Skeletal muscle satellite cell (primary cell): ENCODE measurements at regions not wholly inside any gene's neighbourhood (a gene's known extent, or its start where the extent isn't known, plus 50 kb on each side); places are given as distances from the start of the nearest gene placed in this dataset.
A peak's percentile ranks its signal among the peaks of the same experiment; 100 is the strongest.

ENCODE experiments used
- H3K27me3 ChIP-seq: 2 replicates; pipeline ENCODE4 v1.7.0; 2013; ENCODE audit warnings: low read length; ENCODE audit not compliant: control insufficient read depth, insufficient read depth
- H3K36me3 ChIP-seq: 2 replicates; pipeline ENCODE4 v1.7.0; 2013; ENCODE audit warnings: mild to moderate bottlenecking, control low read depth, low read length; ENCODE audit not compliant: insufficient read depth
- H3K4me1 ChIP-seq: 2 replicates; pipeline ENCODE4 v1.7.0; 2013; ENCODE audit warnings: low read length; ENCODE audit not compliant: control insufficient read depth, insufficient read depth
- H3K4me2 ChIP-seq: 2 replicates; pipeline ENCODE4 v1.7.0; 2013; ENCODE audit warnings: mild to moderate bottlenecking, low read length
- H3K4me3 ChIP-seq: 2 replicates; pipeline ENCODE4 v1.7.0; 2013; ENCODE audit warnings: low read length
- H3K9ac ChIP-seq: 2 replicates; pipeline ENCODE4 v1.7.0; 2013; ENCODE audit warnings: mild to moderate bottlenecking, low read depth, low read length, moderate library complexity
- H3K9me3 ChIP-seq: replicated peaks from 2 replicates; pipeline ENCODE4 v1.7.0; 2013; ENCODE audit warnings: mild to moderate bottlenecking, control low read depth, low read length

DNA sequence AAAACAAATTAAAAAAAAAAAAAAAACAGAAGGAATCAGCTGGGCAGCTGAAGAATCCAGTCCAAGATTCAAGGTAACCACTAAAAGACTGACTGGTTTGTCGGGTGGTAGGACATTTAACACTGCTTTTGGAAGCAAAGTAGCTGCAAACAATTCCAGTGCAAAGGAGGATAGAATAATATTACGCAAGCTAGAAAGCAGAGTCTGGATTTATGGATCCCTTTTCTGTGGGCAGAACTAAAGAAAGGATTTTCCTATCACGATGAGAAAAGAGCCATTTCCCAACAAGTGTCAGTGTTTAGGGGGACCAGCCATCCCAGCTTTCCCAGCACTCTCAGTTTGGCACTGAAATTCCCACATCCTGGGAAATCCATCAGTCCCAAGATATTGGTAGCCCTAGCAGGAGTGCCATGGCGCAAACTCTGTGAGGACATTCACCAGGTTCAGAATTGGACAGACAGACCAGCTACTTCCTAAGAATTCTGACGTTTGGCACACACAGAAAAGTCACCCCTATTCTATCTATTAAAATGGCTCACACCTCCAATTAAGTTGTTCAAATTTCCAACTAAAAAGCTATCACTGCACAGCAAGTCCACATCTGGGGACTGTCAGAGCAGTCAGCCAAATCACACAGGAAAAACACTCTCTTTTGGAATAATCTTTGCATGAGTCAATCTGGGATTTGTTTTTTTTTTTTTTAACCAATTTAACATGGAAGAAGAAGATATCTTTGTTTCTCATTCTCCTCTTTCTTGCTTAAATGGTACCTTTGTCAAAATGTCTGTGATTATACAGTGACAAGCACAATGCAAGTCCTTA, 356.8 kb upstream of the ARID1B start:
- Histone ChIP-seq H3K4me1 (peaks cover 7% of the 10 kb centered on the region), H3K9ac (no peak overlapping the region), H3K36me3 (no peaks in the 10 kb centered on the region), H3K4me2 (no peak overlapping the region), H3K27me3 (no peaks in the 10 kb centered on the region), H3K4me3 (no peak overlapping the region), H3K9me3 (no peaks in the 10 kb centered on the region)

DNA sequence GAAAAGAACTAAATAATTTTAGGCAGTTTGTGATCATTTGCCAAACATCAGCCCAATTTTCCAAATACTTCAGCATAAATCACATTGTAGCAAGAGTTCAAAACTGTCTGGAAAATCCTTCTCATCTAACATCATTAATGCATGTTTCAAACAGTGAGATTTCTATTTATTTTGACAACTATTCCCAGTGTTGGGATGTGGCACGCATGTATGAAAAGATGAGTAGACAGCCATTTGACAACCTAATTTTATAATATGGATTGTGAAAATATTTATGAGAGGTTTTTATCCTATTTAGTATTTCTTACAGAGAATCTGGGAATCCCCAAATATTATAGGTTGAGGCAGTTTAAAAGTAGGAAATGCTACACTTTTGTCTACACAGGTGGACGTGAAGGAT, 357.6 kb upstream of the ARID1B start:
- H3K4me3 ChIP-seq = no peak overlapping the region
- H3K4me1 ChIP-seq = no peaks in the 10 kb centered on the region
- no peaks in the 10 kb centered on the region for H3K36me3 ChIP-seq
- H3K9me3 ChIP-seq = no peaks in the 10 kb centered on the region
- no peak overlapping the region for H3K9ac ChIP-seq
- H3K4me2 ChIP-seq = no peak overlapping the region
- H3K27me3 ChIP-seq = no peaks in the 10 kb centered on the region

DNA sequence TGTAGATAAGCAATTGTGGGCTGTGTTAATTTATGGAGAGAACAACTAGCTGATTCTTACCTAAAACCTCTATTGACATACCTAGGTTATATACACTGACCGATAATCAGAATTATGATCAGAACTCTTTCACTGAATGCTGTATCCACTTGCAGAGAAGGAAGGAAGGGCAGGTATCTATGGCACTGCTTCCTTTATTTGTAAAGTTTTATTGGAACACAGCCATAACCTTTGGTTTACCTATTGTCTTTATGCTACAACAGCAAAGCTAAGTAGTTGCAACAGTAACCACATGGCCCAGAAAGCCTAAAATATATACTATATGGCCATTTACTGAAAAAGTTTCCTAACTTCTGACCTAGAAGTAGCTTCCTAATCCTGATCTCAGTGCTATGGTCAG, 358.9 kb upstream of the ARID1B start:
- Histone ChIP-seq H3K4me1 (no peaks in the 10 kb centered on the region), H3K9me3 (no peaks in the 10 kb centered on the region), H3K4me2 (no peak overlapping the region), H3K36me3 (no peaks in the 10 kb centered on the region), H3K4me3 (no peak overlapping the region), H3K27me3 (no peaks in the 10 kb centered on the region), H3K9ac (no peak overlapping the region)

DNA sequence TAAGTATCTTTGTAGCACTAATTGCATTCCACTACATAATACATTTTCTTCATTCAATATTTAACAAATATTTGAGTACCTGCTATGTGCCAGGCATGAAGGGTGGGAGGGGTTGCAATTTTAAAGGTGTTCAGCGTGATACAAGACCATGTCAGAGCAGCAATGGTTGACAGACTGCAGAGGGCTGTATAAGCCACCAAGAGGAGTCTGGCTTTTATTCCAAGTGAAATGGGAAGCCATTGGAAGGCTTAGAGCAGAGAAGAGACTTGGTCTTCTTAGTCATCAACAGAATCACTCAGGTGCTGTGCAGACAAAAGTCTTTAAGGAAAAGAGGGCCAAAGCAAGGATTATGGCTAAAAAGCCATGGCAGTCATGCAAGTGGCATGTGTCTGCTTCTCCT, 360.8 kb upstream of the ARID1B start:
- H3K9me3 ChIP-seq = no peaks in the 10 kb centered on the region
- no peak overlapping the region for H3K4me3 ChIP-seq
- H3K4me2 ChIP-seq = no peak overlapping the region
- no peaks in the 10 kb centered on the region for H3K4me1 ChIP-seq
- no peak overlapping the region for H3K9ac ChIP-seq
- H3K27me3 ChIP-seq = no peaks in the 10 kb centered on the region
- H3K36me3 ChIP-seq = no peaks in the 10 kb centered on the region

DNA sequence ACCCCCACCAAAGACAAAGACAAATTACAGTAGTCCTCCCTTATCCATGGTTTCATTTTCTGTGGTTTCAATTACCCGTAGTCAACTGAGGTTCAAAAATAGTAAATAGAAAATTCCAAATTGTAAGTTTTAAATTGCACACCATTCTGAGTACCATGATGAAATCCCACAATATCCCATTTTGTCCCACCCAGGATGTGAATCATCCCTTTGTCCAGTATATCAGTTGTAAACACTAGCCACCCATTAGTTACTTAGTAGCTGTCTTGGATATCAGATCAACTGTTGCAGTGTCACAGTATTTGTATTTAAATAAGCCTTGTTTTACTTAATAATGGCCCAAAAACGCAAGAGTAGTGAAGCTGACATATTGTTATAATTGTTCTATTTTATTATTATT, 364.0 kb upstream of the ARID1B start:
- Histone ChIP-seq H3K27me3 (no peaks in the 10 kb centered on the region), H3K4me3 (no peak overlapping the region), H3K4me1 (no peaks in the 10 kb centered on the region), H3K9me3 (no peaks in the 10 kb centered on the region), H3K4me2 (peak overlapping the region; percentile 11), H3K9ac (no peak overlapping the region), H3K36me3 (no peaks in the 10 kb centered on the region)

DNA sequence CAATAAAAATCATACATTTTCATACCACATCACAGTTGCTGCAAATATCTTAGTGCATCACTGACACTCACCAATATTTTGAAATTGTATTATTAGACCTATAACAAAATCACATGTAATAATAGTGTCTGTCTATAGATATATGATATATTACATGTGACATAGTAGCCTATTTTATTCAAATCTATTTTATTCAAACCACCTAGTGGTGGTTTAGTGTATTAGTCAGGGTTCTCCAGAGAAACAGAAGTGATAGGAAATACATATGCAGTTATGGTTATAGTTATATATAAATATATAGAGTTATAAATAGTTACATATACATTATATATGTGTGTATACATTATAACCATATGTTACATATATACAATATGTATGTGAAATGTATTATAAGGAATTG, 366.5 kb upstream of the ARID1B start:
- Histone ChIP-seq H3K9me3 (no peaks in the 10 kb centered on the region), H3K4me2 (no peak overlapping the region), H3K9ac (no peak overlapping the region), H3K36me3 (no peaks in the 10 kb centered on the region), H3K4me1 (no peaks in the 10 kb centered on the region), H3K4me3 (no peak overlapping the region), H3K27me3 (no peaks in the 10 kb centered on the region)

DNA sequence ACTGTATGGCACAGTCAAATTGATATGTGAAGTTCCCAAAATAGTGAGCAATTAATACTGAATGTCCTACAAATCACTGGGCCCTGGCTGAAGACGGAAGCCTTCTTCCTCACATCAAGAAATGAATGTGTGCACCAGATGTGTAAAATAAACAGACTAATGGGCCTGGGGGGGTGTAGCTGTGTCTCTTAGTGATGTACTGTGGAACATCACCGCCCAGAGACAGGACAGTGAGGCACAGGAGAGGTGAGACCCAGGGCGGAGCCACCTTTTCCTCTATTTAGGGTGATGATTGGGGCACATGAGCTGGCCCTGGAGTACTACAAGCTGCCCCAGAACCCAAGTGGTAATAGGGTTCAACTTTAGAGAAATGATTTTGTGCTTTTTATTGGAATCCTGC, 368.5 kb upstream of the ARID1B start:
- no peaks in the 10 kb centered on the region for H3K36me3 ChIP-seq
- no peaks in the 10 kb centered on the region for H3K27me3 ChIP-seq
- no peaks in the 10 kb centered on the region for H3K9me3 ChIP-seq
- H3K4me1 ChIP-seq = no peaks in the 10 kb centered on the region
- H3K4me3 ChIP-seq = no peak overlapping the region
- H3K9ac ChIP-seq = no peak overlapping the region
- H3K4me2 ChIP-seq = no peak overlapping the region

DNA sequence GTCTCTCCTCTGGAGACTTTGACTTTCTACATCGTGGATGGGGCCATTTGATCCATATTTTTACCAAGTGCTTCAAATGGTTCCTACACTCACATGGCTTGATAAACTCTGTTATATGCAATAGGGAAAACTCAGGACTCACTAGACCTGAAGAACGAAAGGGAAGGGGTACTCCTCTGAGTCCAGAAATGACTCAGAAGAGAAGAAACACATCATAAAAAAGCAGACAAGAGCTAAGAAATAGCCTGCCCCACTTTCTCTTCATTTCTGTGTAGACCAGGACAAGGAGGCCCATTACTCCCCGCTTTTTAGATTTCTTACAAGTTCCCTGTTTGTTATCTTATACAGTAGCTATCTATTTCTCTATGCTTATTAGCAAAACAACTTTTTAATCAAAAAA, 369.8 kb upstream of the ARID1B start:
- no peaks in the 10 kb centered on the region for H3K4me1 ChIP-seq
- H3K36me3 ChIP-seq = no peaks in the 10 kb centered on the region
- no peak overlapping the region for H3K9ac ChIP-seq
- no peak overlapping the region for H3K4me2 ChIP-seq
- H3K9me3 ChIP-seq = no peaks in the 10 kb centered on the region
- H3K4me3 ChIP-seq = no peak overlapping the region
- no peaks in the 10 kb centered on the region for H3K27me3 ChIP-seq

DNA sequence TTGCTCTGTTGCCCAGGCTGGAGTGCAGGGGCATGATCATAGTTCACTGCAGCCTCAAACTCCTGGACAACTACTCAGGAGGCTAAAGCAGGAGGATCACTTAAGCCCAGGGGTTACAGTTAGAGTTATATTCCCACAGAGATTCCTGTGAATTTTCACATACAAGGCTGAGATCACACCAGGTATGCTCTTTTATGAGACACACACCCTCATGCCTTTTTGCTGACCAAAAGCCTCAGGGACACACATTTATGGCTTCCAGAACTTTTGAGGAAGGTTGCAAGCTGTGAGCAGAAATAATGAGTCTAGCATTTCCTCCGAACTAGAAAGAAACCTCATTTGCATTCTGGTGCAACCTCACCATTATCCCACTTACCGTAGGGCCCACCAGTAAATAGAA, 370.5 kb upstream of the ARID1B start:
- Histone ChIP-seq H3K4me1 (no peaks in the 10 kb centered on the region), H3K9ac (no peak overlapping the region), H3K36me3 (no peaks in the 10 kb centered on the region), H3K4me3 (no peak overlapping the region), H3K4me2 (no peak overlapping the region), H3K9me3 (no peaks in the 10 kb centered on the region), H3K27me3 (no peaks in the 10 kb centered on the region)

DNA sequence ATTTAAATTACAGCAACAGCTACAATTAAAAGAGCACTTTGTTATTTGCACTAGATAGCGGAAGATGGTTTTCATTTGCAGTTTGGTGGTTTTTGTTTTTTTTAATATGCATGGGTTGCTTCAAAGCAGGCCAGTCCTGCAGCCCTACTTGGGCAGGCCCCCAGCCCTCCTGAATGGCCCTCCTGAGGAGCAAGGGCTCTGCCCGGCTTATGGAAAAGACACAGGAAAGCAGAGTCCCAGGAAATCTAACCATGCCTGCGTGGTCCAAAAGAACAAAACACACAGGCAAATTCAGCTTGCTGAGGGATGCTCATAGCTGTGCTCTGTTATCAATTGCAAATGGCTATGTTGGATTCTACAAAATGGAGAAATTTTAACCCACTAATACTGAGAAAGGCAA, 371.1 kb upstream of the ARID1B start:
- H3K36me3 ChIP-seq = no peaks in the 10 kb centered on the region
- H3K27me3 ChIP-seq = no peaks in the 10 kb centered on the region
- no peak overlapping the region for H3K9ac ChIP-seq
- H3K4me1 ChIP-seq = no peaks in the 10 kb centered on the region
- no peak overlapping the region for H3K4me3 ChIP-seq
- no peak overlapping the region for H3K4me2 ChIP-seq
- no peaks in the 10 kb centered on the region for H3K9me3 ChIP-seq

DNA sequence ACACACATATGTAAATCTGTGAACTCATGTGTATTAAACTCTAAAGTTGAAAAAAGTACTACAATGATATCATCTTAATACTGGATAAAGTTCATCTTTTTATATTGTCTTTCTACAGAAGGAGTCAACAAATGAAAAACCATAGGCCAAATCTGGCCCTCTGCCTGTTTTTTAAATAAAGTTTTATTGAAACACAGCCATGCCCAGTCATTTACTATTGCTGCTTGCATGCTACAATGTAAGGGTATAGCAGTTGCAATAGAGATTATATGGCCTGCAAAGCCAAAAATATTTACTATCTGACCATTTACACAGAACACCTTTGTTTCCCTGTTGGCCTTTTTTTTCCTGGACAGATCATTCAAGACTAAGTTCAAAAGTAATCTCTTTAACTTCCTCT, 374.6 kb upstream of the ARID1B start:
- no peak overlapping the region for H3K9ac ChIP-seq
- H3K36me3 ChIP-seq = no peaks in the 10 kb centered on the region
- H3K4me1 ChIP-seq = no peaks in the 10 kb centered on the region
- H3K9me3 ChIP-seq = no peaks in the 10 kb centered on the region
- no peak overlapping the region for H3K4me2 ChIP-seq
- H3K27me3 ChIP-seq = peaks cover 6% of the 10 kb centered on the region
- no peak overlapping the region for H3K4me3 ChIP-seq

DNA sequence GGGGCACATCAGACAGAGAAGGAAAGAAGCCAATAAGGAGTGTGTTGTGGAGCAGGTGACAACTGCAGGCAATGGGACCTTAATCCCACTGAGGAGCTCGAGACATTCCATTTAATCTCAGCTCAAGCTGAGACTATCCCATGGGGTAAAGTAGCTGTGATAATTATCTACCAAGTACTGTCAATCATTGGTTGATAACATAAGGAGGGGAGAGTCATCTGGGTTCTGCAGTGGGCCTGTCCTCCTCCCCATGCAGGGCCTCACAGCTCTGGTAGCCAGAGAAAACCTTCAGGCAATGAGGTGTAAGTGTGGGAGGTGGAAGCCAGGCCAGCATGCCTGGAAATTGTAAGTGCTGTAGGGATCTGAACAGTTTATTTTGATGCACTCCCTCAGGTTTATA, 375.0 kb upstream of the ARID1B start:
- no peaks in the 10 kb centered on the region for H3K4me1 ChIP-seq
- no peak overlapping the region for H3K9ac ChIP-seq
- no peaks in the 10 kb centered on the region for H3K36me3 ChIP-seq
- peaks cover 10% of the 10 kb centered on the region for H3K27me3 ChIP-seq
- no peak overlapping the region for H3K4me3 ChIP-seq
- H3K9me3 ChIP-seq = no peaks in the 10 kb centered on the region
- no peak overlapping the region for H3K4me2 ChIP-seq
